ENCODE measurements at regions not wholly inside any gene's neighbourhood (a gene's known extent, or its start where the extent isn't known, plus 50 kb on each side); places are given as distances from the start of the nearest gene placed in this dataset.

- no peak for DNase-seq (ENCODE audit: low read depth in 2 of 2)
Measured at GRCh38 chr5:117805058-117805457, 1183.3 kb downstream of the DTWD2 start.

GRCh38 chr5:117803533-117803932 lies 1184.8 kb downstream of the DTWD2 start:
- DNase-seq (ENCODE audit: low read depth in 2 of 2) = no peak

GRCh38 chr5:117801583-117801982 lies 1186.8 kb downstream of the DTWD2 start:
- no peak for DNase-seq (ENCODE audit: low read depth in 2 of 2)

- no peak for DNase-seq (ENCODE audit: low read depth in 2 of 2)
Measured at GRCh38 chr5:117800261-117800660, 1188.1 kb downstream of the DTWD2 start.

GRCh38 chr5:117794847-117795246 lies 1193.5 kb downstream of the DTWD2 start:
- no peak for DNase-seq (ENCODE audit: low read depth in 2 of 2)

GRCh38 chr5:117793963-117794362 lies 1194.4 kb downstream of the DTWD2 start:
- no peak for DNase-seq (ENCODE audit: low read depth in 2 of 2)

- no peak for DNase-seq (ENCODE audit: low read depth in 2 of 2)
Measured at GRCh38 chr5:117792476-117792875, 1195.9 kb downstream of the DTWD2 start.

- DNase-seq (ENCODE audit: low read depth in 2 of 2) = no peak
Measured at GRCh38 chr5:117788596-117788995, 1199.8 kb downstream of the DTWD2 start.

- no peak for DNase-seq (ENCODE audit: low read depth in 2 of 2)
Measured at GRCh38 chr5:117779171-117779570, 1204.5 kb upstream of the SEMA6A start.

- DNase-seq (ENCODE audit: low read depth in 2 of 2) = no peak
Measured at GRCh38 chr5:117776977-117777376, 1202.4 kb upstream of the SEMA6A start.

- no peak for DNase-seq (ENCODE audit: low read depth in 2 of 2)
Measured at GRCh38 chr5:117769877-117770276, 1195.3 kb upstream of the SEMA6A start.

- no peak for DNase-seq (ENCODE audit: low read depth in 2 of 2)
Measured at GRCh38 chr5:117763271-117763670, 1188.6 kb upstream of the SEMA6A start.

GRCh38 chr5:117761186-117761585 lies 1186.6 kb upstream of the SEMA6A start:
- DNase-seq (ENCODE audit: low read depth in 2 of 2) = no peak

- no peak for DNase-seq (ENCODE audit: low read depth in 2 of 2)
Measured at GRCh38 chr5:117759849-117760499, 1185.4 kb upstream of the SEMA6A start.

GRCh38 chr5:117752403-117752802 lies 1177.8 kb upstream of the SEMA6A start:
- no peak for DNase-seq (ENCODE audit: low read depth in 2 of 2)

- no peak for DNase-seq (ENCODE audit: low read depth in 2 of 2)
Measured at GRCh38 chr5:117748336-117748735, 1173.7 kb upstream of the SEMA6A start.

- no peak for DNase-seq (ENCODE audit: low read depth in 2 of 2)
Measured at GRCh38 chr5:117743337-117743736, 1168.7 kb upstream of the SEMA6A start.

GRCh38 chr5:117741655-117742206 lies 1167.1 kb upstream of the SEMA6A start:
- DNase-seq (ENCODE audit: low read depth in 2 of 2) = no peak

- DNase-seq (ENCODE audit: low read depth in 2 of 2) = no peak
Measured at GRCh38 chr5:117740268-117740667, 1165.6 kb upstream of the SEMA6A start.

GRCh38 chr5:117738571-117738970 lies 1163.9 kb upstream of the SEMA6A start:
- no peak for DNase-seq (ENCODE audit: low read depth in 2 of 2)

- DNase-seq (ENCODE audit: low read depth in 2 of 2) = no peak
Measured at GRCh38 chr5:117736698-117737097, 1162.1 kb upstream of the SEMA6A start.

GRCh38 chr5:117734056-117734455 lies 1159.4 kb upstream of the SEMA6A start:
- no peak for DNase-seq (ENCODE audit: low read depth in 2 of 2)

GRCh38 chr5:117733051-117733450 lies 1158.4 kb upstream of the SEMA6A start:
- DNase-seq (ENCODE audit: low read depth in 2 of 2) = no peak

GRCh38 chr5:117732264-117732663 lies 1157.6 kb upstream of the SEMA6A start:
- DNase-seq (ENCODE audit: low read depth in 2 of 2) = no peak
